ENCODE measurements at regions not wholly inside any gene's neighbourhood (a gene's known extent, or its start where the extent isn't known, plus 50 kb on each side); places are given as distances from the start of the nearest gene placed in this dataset.

DNA sequence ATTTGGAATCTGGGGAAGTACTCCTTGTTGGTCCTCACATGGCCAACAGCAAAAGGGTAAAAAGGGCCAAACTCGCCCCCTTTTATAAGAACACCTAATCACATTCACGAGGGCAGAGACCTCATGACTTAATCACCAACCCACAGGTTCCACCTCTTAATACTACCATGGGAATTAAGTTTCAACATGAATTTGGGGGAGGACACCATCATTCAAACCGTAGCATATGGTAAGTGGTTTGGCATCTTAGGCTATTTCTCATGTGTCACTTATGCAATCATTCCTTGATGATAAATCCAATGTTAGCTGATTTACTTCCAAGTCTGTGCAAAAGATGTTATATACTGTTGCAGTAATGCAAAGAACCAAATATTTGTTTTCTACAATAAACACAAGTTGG lies 302.9 kb upstream of the FAM241A start:
- H3K36me3 ChIP-seq (replicated peaks; ENCODE audit: insufficient read depth, low read depth), result no peaks in the 10 kb centered on the region
- 93% methylated on average over 3 of the region's 3 CpGs for WGBS (ENCODE audit: low lambda C conversion rate, missing lambda C conversion rate)
- no peaks in the 10 kb centered on the region for H3K27me3 ChIP-seq
- H3K27ac ChIP-seq, result no peak overlapping the region
- H3K79me2 ChIP-seq, result no peaks in the 10 kb centered on the region
- H3K4me1 ChIP-seq (ENCODE audit: insufficient read depth), result no peaks in the 10 kb centered on the region
- H3K9me2 ChIP-seq (replicated peaks; ENCODE audit: insufficient read depth), result no peaks in the 10 kb centered on the region
- no peak for TF ChIP-seq EZH2 (IDR thresholded peaks at IDR 0.05; ENCODE audit: borderline replicate concordance)
- TF ChIP-seq, protein P1, sequence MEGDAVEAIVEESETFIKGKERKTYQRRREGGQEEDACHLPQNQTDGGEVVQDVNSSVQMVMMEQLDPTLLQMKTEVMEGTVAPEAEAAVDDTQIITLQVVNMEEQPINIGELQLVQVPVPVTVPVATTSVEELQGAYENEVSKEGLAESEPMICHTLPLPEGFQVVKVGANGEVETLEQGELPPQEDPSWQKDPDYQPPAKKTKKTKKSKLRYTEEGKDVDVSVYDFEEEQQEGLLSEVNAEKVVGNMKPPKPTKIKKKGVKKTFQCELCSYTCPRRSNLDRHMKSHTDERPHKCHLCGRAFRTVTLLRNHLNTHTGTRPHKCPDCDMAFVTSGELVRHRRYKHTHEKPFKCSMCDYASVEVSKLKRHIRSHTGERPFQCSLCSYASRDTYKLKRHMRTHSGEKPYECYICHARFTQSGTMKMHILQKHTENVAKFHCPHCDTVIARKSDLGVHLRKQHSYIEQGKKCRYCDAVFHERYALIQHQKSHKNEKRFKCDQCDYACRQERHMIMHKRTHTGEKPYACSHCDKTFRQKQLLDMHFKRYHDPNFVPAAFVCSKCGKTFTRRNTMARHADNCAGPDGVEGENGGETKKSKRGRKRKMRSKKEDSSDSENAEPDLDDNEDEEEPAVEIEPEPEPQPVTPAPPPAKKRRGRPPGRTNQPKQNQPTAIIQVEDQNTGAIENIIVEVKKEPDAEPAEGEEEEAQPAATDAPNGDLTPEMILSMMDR (IDR thresholded peaks at IDR 0.05; ENCODE audit: poor library complexity), result no peak
- no peak for TF ChIP-seq EZH2phosphoT487 (IDR thresholded peaks at IDR 0.05; ENCODE audit: low read depth, severe bottlenecking, unreplicated experiment)
- no peak overlapping the region for H2AFZ ChIP-seq
- H3K9me3 ChIP-seq (ENCODE audit: low read depth), result no peaks in the 10 kb centered on the region
- no peaks in the 10 kb centered on the region for H4K20me1 ChIP-seq (ENCODE audit: insufficient read depth, poor library complexity, severe bottlenecking)
- no peak for DNase-seq (ENCODE audit: low spot score)
- H3K4me2 ChIP-seq, result no peak overlapping the region
- no peak overlapping the region for H3K4me3 ChIP-seq

DNA sequence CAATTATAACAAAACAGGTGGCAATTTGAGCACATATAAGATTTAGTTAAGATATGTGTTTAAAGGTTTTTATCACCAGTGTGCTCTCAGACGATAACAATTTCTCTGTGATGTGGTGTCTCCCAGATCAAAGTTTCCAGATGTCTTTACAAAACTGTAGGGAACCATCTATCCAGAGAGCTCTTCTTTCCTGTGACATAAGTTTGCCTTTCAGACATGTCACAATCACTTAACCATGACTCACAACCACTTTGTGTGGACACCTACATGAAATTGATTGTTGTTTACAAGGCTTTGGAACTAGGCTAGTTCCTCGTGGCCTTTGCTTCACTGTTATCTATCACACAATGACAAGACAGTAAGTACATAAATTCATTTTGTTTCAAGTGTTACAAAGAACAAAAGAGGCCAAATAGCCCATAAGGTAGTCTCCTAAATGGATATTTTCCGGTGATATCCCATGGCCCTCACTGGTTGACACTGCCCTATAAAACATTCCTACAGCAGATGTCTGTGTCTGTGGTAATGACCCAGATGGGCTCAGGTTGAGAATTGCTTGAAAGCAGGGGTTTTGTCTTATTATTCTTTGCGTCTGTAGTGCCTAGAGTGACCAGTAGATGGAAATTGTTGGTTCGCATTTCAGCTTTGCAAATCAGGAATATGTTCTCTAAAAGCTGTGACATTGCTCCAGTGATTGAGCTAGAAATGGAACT lies 297.8 kb upstream of the FAM241A start:
- Histone ChIP-seq H3K36me3 (replicated peaks; ENCODE audit: insufficient read depth, low read depth) (no peaks in the 10 kb centered on the region), H3K27me3 (no peaks in the 10 kb centered on the region), H3K4me3 (no peak overlapping the region), H3K9me3 (ENCODE audit: low read depth) (no peaks in the 10 kb centered on the region), H3K27ac (no peak overlapping the region), H2AFZ (no peak overlapping the region), H3K4me1 (ENCODE audit: insufficient read depth) (no peaks in the 10 kb centered on the region), H3K9me2 (replicated peaks; ENCODE audit: insufficient read depth) (no peaks in the 10 kb centered on the region), H3K79me2 (no peaks in the 10 kb centered on the region), H4K20me1 (ENCODE audit: insufficient read depth, poor library complexity, severe bottlenecking) (no peaks in the 10 kb centered on the region), H3K4me2 (no peak overlapping the region)
- TF ChIP-seq, protein P1 (IDR thresholded peaks at IDR 0.05; ENCODE audit: poor library complexity), result peak; percentile 36
- no peak for TF ChIP-seq EZH2 (IDR thresholded peaks at IDR 0.05; ENCODE audit: borderline replicate concordance)
- WGBS (ENCODE audit: low lambda C conversion rate, missing lambda C conversion rate), result 29% methylated on average over 5 of the region's 5 CpGs
- DNase-seq (ENCODE audit: low spot score), result peak; percentile 8

- TF ChIP-seq, protein P1 (IDR thresholded peaks at IDR 0.05; ENCODE audit: poor library complexity), result no peak
- no peak for TF ChIP-seq EZH2phosphoT487 (IDR thresholded peaks at IDR 0.05; ENCODE audit: low read depth, severe bottlenecking, unreplicated experiment)
- no peak for TF ChIP-seq EZH2 (IDR thresholded peaks at IDR 0.05; ENCODE audit: borderline replicate concordance)
- WGBS (ENCODE audit: low lambda C conversion rate, missing lambda C conversion rate), result 13% methylated on average over 1 of the region's 1 CpG
- Histone ChIP-seq H3K4me1 (ENCODE audit: insufficient read depth) (no peaks in the 10 kb centered on the region), H3K27me3 (no peaks in the 10 kb centered on the region), H3K36me3 (replicated peaks; ENCODE audit: insufficient read depth, low read depth) (no peaks in the 10 kb centered on the region), H3K27ac (peak overlapping the region; percentile 57), H3K9me3 (ENCODE audit: low read depth) (no peaks in the 10 kb centered on the region), H4K20me1 (ENCODE audit: insufficient read depth, poor library complexity, severe bottlenecking) (no peaks in the 10 kb centered on the region), H3K79me2 (no peaks in the 10 kb centered on the region), H2AFZ (peak overlapping the region; percentile 30), H3K4me3 (no peak overlapping the region), H3K4me2 (peak overlapping the region; percentile 57), H3K9me2 (replicated peaks; ENCODE audit: insufficient read depth) (no peaks in the 10 kb centered on the region)
- peak; percentile 40 for DNase-seq (ENCODE audit: low spot score)
Observed at GRCh38 chr4:111849746-111850284, 295.4 kb upstream of the FAM241A start.
